MM.1S (cell line): ENCODE measurements at regions not wholly inside any gene's neighbourhood (a gene's known extent, or its start where the extent isn't known, plus 50 kb on each side); places are given as distances from the start of the nearest gene placed in this dataset.

Experiments used
- DNase-seq: peaks from one replicate; pipeline ENCODE4 v3.0.0-alpha.2; 2015
- H2AFZ ChIP-seq: fragments of 300-600 bp; sonication (generic); 2 replicates; pipeline ENCODE4 v1.6.0; 2016; ENCODE audit warnings: antibody characterized with exemption, low read length
- H3F3A ChIP-seq: fragments of 300-600 bp; sonication (generic); 2 replicates; pipeline ENCODE4 v1.6.1; 2016; ENCODE audit warnings: mild to moderate bottlenecking, antibody characterized with exemption, low read length, moderate library complexity, mixed read lengths; ENCODE audit not compliant: insufficient read depth
- H3K27ac ChIP-seq: fragments of 300-600 bp; sonication (generic); 2 replicates; pipeline ENCODE4 v1.5.1; 2016; ENCODE audit warnings: mild to moderate bottlenecking, low read length
- H3K27me3 ChIP-seq: fragments of 300-600 bp; sonication (generic); replicated peaks from 2 replicates; pipeline ENCODE4 v1.6.0; 2016; ENCODE audit warnings: low read length; ENCODE audit not compliant: insufficient read depth
- H3K36me3 ChIP-seq: fragments of 300-600 bp; sonication (generic); replicated peaks from 2 replicates; pipeline ENCODE4 v1.6.1; 2016; ENCODE audit warnings: mild to moderate bottlenecking, low read length, mixed read lengths; ENCODE audit not compliant: insufficient read depth
- H3K4me1 ChIP-seq: fragments of 300-600 bp; sonication (generic); 2 replicates; pipeline ENCODE4 v1.6.1; 2016; ENCODE audit warnings: low read length, mixed read lengths
- H3K4me2 ChIP-seq: fragments of 300-600 bp; sonication (generic); 2 replicates; pipeline ENCODE4 v1.6.0; 2016; ENCODE audit warnings: low read depth, low read length
- H3K4me3 ChIP-seq: fragments of 300-600 bp; sonication (generic); 2 replicates; pipeline ENCODE4 v1.5.1; 2016; ENCODE audit warnings: low read length, mixed read lengths
- H3K79me2 ChIP-seq: fragments of 300-600 bp; sonication (generic); 2 replicates; pipeline ENCODE4 v1.6.1; 2016; ENCODE audit warnings: mixed run types, low read length, mixed read lengths
- H3K9ac ChIP-seq: fragments of 300-600 bp; sonication (generic); 2 replicates; pipeline ENCODE4 v1.6.1; 2016; ENCODE audit warnings: low read length, mixed read lengths
- H3K9me2 ChIP-seq: fragments of 300-600 bp; sonication (generic); replicated peaks from 2 replicates; pipeline ENCODE4 v1.6.1; 2016; ENCODE audit warnings: mild to moderate bottlenecking, low read length, mixed read lengths; ENCODE audit not compliant: insufficient read depth
- H3K9me3 ChIP-seq: fragments of 300-600 bp; sonication (generic); replicated peaks from 2 replicates; pipeline ENCODE4 v1.6.1; 2016; ENCODE audit warnings: mild to moderate bottlenecking, low read length, mixed read lengths; ENCODE audit not compliant: insufficient read depth
- H4K20me1 ChIP-seq: fragments of 300-600 bp; sonication (generic); 2 replicates; pipeline ENCODE4 v1.6.1; 2016; ENCODE audit warnings: mild to moderate bottlenecking, low read length, moderate library complexity, mixed read lengths; ENCODE audit not compliant: insufficient read depth
- CTCF ChIP-seq: fragments of 300-600 bp; sonication (generic); IDR thresholded peaks from 2 replicates; pipeline ENCODE4 v1.5.1; 2016; ENCODE audit warnings: antibody characterized with exemption, low read length, mixed read lengths
- EZH2 ChIP-seq: fragments of 300-600 bp; sonication (generic); optimal IDR thresholded peaks from 2 replicates; pipeline ENCODE3; 2017; ENCODE audit warnings: low read depth, mild to moderate bottlenecking, antibody characterized with exemption, low read length, mixed read lengths
- EZH2phosphoT487 ChIP-seq: fragments of 300-600 bp; sonication (generic); IDR thresholded peaks from 2 replicates; pipeline ENCODE4 v1.6.1; 2018; ENCODE audit warnings: antibody characterized with exemption, low read length

GRCh38 chrX:39238006-39238405 lies 436.7 kb downstream of the MID1IP1 start:
- H3K4me2 ChIP-seq, result no peak overlapping the region
- H3K9me2 ChIP-seq, result no peaks in the 10 kb centered on the region
- H2AFZ ChIP-seq, result no peak overlapping the region
- no peak overlapping the region for H3K4me3 ChIP-seq
- H3F3A ChIP-seq, result no peaks in the 10 kb centered on the region
- TF ChIP-seq CTCF (no peak), EZH2phosphoT487 (no peak), EZH2 (no peak)
- H3K36me3 ChIP-seq, result no peaks in the 10 kb centered on the region
- no peak for DNase-seq
- no peaks in the 10 kb centered on the region for H3K27me3 ChIP-seq
- no peaks in the 10 kb centered on the region for H3K79me2 ChIP-seq
- no peaks in the 10 kb centered on the region for H3K9me3 ChIP-seq
- no peaks in the 10 kb centered on the region for H4K20me1 ChIP-seq
- no peak overlapping the region for H3K9ac ChIP-seq
- no peak overlapping the region for H3K27ac ChIP-seq
- peaks cover 10% of the 10 kb centered on the region for H3K4me1 ChIP-seq

- no peak overlapping the region for H3K9ac ChIP-seq
- peak; percentile 65 for TF ChIP-seq CTCF
- no peak for TF ChIP-seq EZH2phosphoT487
- TF ChIP-seq EZH2, result no peak
- H3K4me2 ChIP-seq, result no peak overlapping the region
- no peaks in the 10 kb centered on the region for H3K9me2 ChIP-seq
- no peaks in the 10 kb centered on the region for H3K36me3 ChIP-seq
- H3K79me2 ChIP-seq, result no peaks in the 10 kb centered on the region
- no peaks in the 10 kb centered on the region for H4K20me1 ChIP-seq
- no peak overlapping the region for H3K4me3 ChIP-seq
- H3K27ac ChIP-seq, result no peak overlapping the region
- no peaks in the 10 kb centered on the region for H3K9me3 ChIP-seq
- H3F3A ChIP-seq, result no peaks in the 10 kb centered on the region
- no peaks in the 10 kb centered on the region for H3K27me3 ChIP-seq
- peak; percentile 42 for DNase-seq
- H2AFZ ChIP-seq, result peak overlapping the region; percentile 53
- H3K4me1 ChIP-seq, result peaks cover 10% of the 10 kb centered on the region
These were observed 440.9 kb downstream of the MID1IP1 start for GRCh38 chrX:39242187-39242586.

GRCh38 chrX:39244147-39244546 lies 442.9 kb downstream of the MID1IP1 start:
- Histone ChIP-seq H4K20me1 (no peaks in the 10 kb centered on the region), H3K27ac (no peak overlapping the region), H3K79me2 (no peaks in the 10 kb centered on the region), H3K9me3 (no peaks in the 10 kb centered on the region), H3K4me2 (no peak overlapping the region), H3K27me3 (no peaks in the 10 kb centered on the region), H3K36me3 (no peaks in the 10 kb centered on the region), H3K4me1 (peaks cover 7% of the 10 kb centered on the region), H3K9me2 (no peaks in the 10 kb centered on the region), H3F3A (no peaks in the 10 kb centered on the region), H2AFZ (no peak overlapping the region), H3K4me3 (no peak overlapping the region), H3K9ac (no peak overlapping the region)
- DNase-seq, result no peak
- TF ChIP-seq EZH2phosphoT487, result no peak
- no peak for TF ChIP-seq CTCF
- no peak for TF ChIP-seq EZH2
